Gastroesophageal sphincter (tissue), 3 donors: ENCODE measurements at regions not wholly inside any gene's neighbourhood (a gene's known extent, or its start where the extent isn't known, plus 50 kb on each side); places are given as distances from the start of the nearest gene placed in this dataset.

Experiments
- EP300 ChIP-seq: sonication (generic); formaldehyde crosslinking; IDR thresholded peaks from one replicate; pipeline ENCODE4 v1.6.1; 2017; ENCODE audit warnings: antibody characterized with exemption, mild to moderate bottlenecking
- POLR2A ChIP-seq, 2 donors: fragments of 450-650 bp; IDR thresholded peaks; one replicate each; pipeline ENCODE4 v1.6.1; 2017; ENCODE audit warnings: antibody characterized with exemption in 2 of 2, mild to moderate bottlenecking in 2 of 2, moderate library complexity in 1 of 2
- POLR2AphosphoS5 ChIP-seq: sonication (generic); formaldehyde crosslinking; IDR thresholded peaks from one replicate; pipeline ENCODE4 v1.6.1; 2017; ENCODE audit warnings: antibody characterized with exemption
- TF ChIP-seq, protein P1 (sequence below), 4 experiments: fragments of 200-600 bp in 2 of 4; fragments of 450-650 bp in 2 of 4; sonication (generic) in 1 of 4; IDR thresholded peaks; one replicate each; pipeline ENCODE4 v1.5.1; 2017 to 2019; ENCODE audit warnings: antibody characterized with exemption in 4 of 4, mild to moderate bottlenecking in 2 of 4, moderate library complexity in 2 of 4

DNA sequence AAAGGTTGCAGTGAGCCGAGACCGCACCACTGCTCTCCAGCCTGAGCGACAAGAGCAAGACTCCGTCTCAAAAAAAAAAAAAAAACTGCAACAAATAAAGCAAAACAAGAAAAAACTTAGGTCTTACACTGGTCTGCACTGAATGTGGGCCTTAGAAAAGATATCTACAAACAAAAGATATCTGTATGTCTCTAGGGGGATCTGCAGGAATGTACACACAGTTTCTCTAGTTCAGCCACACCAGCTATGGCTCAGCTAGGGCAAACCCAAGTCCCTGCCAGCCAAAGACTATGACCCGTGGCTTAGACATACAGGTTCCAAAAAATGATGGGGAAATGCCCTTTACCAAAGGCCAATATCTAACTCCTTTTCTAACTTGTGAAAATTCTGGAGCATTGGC lies 202.4 kb upstream of the KAZN start:
- TF ChIP-seq, protein P1, sequence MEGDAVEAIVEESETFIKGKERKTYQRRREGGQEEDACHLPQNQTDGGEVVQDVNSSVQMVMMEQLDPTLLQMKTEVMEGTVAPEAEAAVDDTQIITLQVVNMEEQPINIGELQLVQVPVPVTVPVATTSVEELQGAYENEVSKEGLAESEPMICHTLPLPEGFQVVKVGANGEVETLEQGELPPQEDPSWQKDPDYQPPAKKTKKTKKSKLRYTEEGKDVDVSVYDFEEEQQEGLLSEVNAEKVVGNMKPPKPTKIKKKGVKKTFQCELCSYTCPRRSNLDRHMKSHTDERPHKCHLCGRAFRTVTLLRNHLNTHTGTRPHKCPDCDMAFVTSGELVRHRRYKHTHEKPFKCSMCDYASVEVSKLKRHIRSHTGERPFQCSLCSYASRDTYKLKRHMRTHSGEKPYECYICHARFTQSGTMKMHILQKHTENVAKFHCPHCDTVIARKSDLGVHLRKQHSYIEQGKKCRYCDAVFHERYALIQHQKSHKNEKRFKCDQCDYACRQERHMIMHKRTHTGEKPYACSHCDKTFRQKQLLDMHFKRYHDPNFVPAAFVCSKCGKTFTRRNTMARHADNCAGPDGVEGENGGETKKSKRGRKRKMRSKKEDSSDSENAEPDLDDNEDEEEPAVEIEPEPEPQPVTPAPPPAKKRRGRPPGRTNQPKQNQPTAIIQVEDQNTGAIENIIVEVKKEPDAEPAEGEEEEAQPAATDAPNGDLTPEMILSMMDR (IDR thresholded peaks at IDR 0.05), result no peak
- TF ChIP-seq EP300 (no peak), POLR2A (IDR thresholded peaks at IDR 0.05) (no peak), POLR2AphosphoS5 (no peak)
